ENCODE measurements at regions not wholly inside any gene's neighbourhood (a gene's known extent, or its start where the extent isn't known, plus 50 kb on each side); places are given as distances from the start of the nearest gene placed in this dataset.

DNA sequence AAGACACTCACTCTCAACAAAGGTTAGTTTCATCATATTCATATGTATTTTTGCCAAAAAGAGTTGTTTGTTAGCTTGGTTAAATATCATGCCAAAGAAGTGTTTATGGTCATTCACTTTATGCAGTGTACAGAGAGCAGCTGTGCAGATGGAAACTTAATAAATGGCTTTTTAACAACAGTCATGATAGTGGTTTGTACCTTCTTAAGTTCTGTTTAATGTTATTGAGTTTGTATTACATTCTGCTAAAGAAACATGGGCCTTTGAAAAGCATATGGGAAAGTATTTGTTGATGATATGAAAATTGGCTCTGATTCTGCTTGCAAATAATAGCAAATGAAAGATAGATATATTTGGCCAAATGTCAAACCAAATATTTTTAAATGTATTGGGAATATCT, 607.3 kb downstream of the NCAM2 start:
- Histone ChIP-seq H3K27ac (ENCODE audit: low read length) (no peak overlapping the region), H3K9me3 (ENCODE audit: control insufficient read depth, insufficient read depth, low read depth, low read length) (no peaks in the 10 kb centered on the region), H3K36me3 (ENCODE audit: control insufficient read depth, insufficient read depth, low read length) (no peaks in the 10 kb centered on the region), H3K27me3 (ENCODE audit: control insufficient read depth, insufficient read depth, low read length) (no peaks in the 10 kb centered on the region), H3K4me1 (ENCODE audit: control insufficient read depth, insufficient read depth, low read length) (no peaks in the 10 kb centered on the region), H3K4me3 (ENCODE audit: low read depth in 2 of 2, low read length in 2 of 2) (no peak overlapping the region)
- in situ Hi-C loops (cut with HindIII; ENCODE audit: low pct_unique_long_range_greater_than_20kb, low sequenced_read_pairs) (no loop called here), intact Hi-C loops (cut with micrococcal nuclease; ENCODE audit: unreplicated experiment) (no loop called here)
- BruUV-seq (replicated peaks) = no TSS peak
- DNase-seq (ENCODE audit: low read depth, low spot score) = no peak
- no peak for TF ChIP-seq POLR2AphosphoS5 (IDR thresholded peaks at IDR 0.05; ENCODE audit: low read depth, low read length)
- TF ChIP-seq, protein P1, sequence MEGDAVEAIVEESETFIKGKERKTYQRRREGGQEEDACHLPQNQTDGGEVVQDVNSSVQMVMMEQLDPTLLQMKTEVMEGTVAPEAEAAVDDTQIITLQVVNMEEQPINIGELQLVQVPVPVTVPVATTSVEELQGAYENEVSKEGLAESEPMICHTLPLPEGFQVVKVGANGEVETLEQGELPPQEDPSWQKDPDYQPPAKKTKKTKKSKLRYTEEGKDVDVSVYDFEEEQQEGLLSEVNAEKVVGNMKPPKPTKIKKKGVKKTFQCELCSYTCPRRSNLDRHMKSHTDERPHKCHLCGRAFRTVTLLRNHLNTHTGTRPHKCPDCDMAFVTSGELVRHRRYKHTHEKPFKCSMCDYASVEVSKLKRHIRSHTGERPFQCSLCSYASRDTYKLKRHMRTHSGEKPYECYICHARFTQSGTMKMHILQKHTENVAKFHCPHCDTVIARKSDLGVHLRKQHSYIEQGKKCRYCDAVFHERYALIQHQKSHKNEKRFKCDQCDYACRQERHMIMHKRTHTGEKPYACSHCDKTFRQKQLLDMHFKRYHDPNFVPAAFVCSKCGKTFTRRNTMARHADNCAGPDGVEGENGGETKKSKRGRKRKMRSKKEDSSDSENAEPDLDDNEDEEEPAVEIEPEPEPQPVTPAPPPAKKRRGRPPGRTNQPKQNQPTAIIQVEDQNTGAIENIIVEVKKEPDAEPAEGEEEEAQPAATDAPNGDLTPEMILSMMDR (IDR thresholded peaks at IDR 0.05) = no peak
- TF ChIP-seq TCF7L2 (IDR thresholded peaks at IDR 0.05; ENCODE audit: low read depth, low read length) = no peak
- TF ChIP-seq, protein P2, sequence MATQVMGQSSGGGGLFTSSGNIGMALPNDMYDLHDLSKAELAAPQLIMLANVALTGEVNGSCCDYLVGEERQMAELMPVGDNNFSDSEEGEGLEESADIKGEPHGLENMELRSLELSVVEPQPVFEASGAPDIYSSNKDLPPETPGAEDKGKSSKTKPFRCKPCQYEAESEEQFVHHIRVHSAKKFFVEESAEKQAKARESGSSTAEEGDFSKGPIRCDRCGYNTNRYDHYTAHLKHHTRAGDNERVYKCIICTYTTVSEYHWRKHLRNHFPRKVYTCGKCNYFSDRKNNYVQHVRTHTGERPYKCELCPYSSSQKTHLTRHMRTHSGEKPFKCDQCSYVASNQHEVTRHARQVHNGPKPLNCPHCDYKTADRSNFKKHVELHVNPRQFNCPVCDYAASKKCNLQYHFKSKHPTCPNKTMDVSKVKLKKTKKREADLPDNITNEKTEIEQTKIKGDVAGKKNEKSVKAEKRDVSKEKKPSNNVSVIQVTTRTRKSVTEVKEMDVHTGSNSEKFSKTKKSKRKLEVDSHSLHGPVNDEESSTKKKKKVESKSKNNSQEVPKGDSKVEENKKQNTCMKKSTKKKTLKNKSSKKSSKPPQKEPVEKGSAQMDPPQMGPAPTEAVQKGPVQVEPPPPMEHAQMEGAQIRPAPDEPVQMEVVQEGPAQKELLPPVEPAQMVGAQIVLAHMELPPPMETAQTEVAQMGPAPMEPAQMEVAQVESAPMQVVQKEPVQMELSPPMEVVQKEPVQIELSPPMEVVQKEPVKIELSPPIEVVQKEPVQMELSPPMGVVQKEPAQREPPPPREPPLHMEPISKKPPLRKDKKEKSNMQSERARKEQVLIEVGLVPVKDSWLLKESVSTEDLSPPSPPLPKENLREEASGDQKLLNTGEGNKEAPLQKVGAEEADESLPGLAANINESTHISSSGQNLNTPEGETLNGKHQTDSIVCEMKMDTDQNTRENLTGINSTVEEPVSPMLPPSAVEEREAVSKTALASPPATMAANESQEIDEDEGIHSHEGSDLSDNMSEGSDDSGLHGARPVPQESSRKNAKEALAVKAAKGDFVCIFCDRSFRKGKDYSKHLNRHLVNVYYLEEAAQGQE (IDR thresholded peaks at IDR 0.05; ENCODE audit: insufficient read depth in 1 of 2, low read depth in 2 of 2, low read length in 1 of 2) = no peak
- TF ChIP-seq SIN3A (IDR thresholded peaks at IDR 0.05; ENCODE audit: borderline replicate concordance, insufficient read depth, low read depth, low read length) = no peak
- POLR2A ChIA-PET = no interaction called here
- CTCF ChIA-PET = no interaction called here
- ATAC-seq = no peak

DNA sequence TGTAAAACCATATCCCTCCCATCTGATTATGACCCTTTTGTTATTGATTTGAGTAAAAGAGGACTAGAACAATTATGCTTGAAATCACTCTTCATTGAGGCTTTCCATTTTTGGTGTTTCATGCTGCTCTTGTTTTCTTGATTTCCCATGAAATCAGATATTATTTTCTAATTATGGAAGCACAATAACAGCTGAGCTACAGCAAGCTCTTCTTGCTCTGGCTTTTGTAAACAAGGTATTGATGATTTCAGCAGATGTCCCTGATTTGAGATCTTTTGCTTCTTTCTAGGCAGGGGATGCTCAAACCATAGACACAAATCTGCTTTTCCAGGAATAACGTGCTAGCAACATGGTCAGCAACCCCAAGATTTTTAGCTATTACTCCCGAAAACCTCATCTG, 607.8 kb downstream of the NCAM2 start:
- no peak for TF ChIP-seq TCF7L2 (IDR thresholded peaks at IDR 0.05; ENCODE audit: low read depth, low read length)
- TF ChIP-seq, protein P2 (IDR thresholded peaks at IDR 0.05; ENCODE audit: insufficient read depth in 1 of 2, low read depth in 2 of 2, low read length in 1 of 2) = no peak
- H3K27me3 ChIP-seq (ENCODE audit: control insufficient read depth, insufficient read depth, low read length) = no peaks in the 10 kb centered on the region
- CTCF ChIA-PET = no interaction called here
- DNase-seq (ENCODE audit: low read depth, low spot score) (no peak), ATAC-seq (no peak)
- no peaks in the 10 kb centered on the region for H3K4me1 ChIP-seq (ENCODE audit: control insufficient read depth, insufficient read depth, low read length)
- in situ Hi-C loops (cut with HindIII; ENCODE audit: low pct_unique_long_range_greater_than_20kb, low sequenced_read_pairs) (no loop called here), intact Hi-C loops (cut with micrococcal nuclease; ENCODE audit: unreplicated experiment) (no loop called here)
- no peak overlapping the region for H3K4me3 ChIP-seq (ENCODE audit: low read depth in 2 of 2, low read length in 2 of 2)
- no peaks in the 10 kb centered on the region for H3K36me3 ChIP-seq (ENCODE audit: control insufficient read depth, insufficient read depth, low read length)
- H3K27ac ChIP-seq (ENCODE audit: low read length) = no peak overlapping the region
- no peaks in the 10 kb centered on the region for H3K9me3 ChIP-seq (ENCODE audit: control insufficient read depth, insufficient read depth, low read depth, low read length)
- POLR2A ChIA-PET = no interaction called here
- no TSS peak for BruUV-seq (replicated peaks)

Data from Panc1 (cell line).